T47D (cell line): ENCODE measurements at regions not wholly inside any gene's neighbourhood (a gene's known extent, or its start where the extent isn't known, plus 50 kb on each side); places are given as distances from the start of the nearest gene placed in this dataset.
A peak's percentile ranks its signal among the peaks of the same experiment; 100 is the strongest.

Experiments used
- DNase-seq, 2 experiments: peaks; one replicate each; pipeline versions ENCODE4 v3.0.0 to v3.0.0-alpha.2; 2011 to 2012; ENCODE audit warnings: low read depth in 1 of 2, low spot score in 1 of 2
- JUND ChIP-seq: IDR thresholded peaks from 2 replicates; pipeline ENCODE4 v1.6.1; 2012; ENCODE audit warnings: low read depth
- in situ Hi-C: cut with HindIII; loops from 2 replicates; pipeline ENCODE4 v1.10.0; 2016; ENCODE audit warnings: low sequenced_read_pairs, low pct_unique_long_range_greater_than_20kb

DNA sequence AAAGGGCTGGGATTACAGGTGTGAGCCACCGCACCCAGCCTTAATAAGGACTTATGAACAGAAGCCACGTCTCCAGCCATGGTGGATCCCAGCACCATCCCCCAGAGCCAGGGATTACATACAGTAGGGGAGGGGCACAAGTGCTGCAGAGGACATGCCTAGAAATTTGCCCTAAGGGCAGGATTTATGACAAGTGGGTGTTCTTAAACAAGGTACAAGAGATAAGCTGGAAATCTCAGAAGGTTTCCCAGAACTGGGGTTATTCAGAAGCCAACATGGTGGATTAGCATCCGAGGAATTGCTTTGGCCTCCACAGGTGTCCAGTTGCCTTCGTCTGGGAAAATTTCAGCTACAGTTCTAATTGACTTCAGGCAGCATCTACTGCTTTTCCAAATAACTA lies 114.4 kb upstream of the EGLN3 start:
- no peak for DNase-seq
- in situ Hi-C loops, result no loop called here
- no peak for TF ChIP-seq JUND

DNA sequence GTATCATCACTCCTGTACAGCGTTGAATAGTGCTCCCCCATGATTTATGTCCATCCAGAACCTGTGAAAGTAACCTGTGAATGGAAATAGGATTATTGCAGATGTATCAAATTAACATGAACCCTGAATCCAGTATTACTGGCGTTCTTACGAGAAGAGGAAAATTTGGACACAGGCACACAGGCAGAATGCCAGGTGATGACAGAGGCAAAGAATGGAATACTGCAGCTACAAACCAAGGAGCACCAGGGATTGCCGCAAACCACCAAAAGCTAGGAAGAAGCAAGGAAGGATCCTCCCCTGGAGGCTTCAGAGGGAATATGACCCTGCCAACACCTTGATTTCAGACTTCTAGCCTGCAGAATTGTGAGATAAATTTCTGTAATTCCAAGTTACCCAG lies 113.5 kb upstream of the EGLN3 start:
- in situ Hi-C loops, result no loop called here
- DNase-seq, result no peak
- TF ChIP-seq JUND, result no peak

DNA sequence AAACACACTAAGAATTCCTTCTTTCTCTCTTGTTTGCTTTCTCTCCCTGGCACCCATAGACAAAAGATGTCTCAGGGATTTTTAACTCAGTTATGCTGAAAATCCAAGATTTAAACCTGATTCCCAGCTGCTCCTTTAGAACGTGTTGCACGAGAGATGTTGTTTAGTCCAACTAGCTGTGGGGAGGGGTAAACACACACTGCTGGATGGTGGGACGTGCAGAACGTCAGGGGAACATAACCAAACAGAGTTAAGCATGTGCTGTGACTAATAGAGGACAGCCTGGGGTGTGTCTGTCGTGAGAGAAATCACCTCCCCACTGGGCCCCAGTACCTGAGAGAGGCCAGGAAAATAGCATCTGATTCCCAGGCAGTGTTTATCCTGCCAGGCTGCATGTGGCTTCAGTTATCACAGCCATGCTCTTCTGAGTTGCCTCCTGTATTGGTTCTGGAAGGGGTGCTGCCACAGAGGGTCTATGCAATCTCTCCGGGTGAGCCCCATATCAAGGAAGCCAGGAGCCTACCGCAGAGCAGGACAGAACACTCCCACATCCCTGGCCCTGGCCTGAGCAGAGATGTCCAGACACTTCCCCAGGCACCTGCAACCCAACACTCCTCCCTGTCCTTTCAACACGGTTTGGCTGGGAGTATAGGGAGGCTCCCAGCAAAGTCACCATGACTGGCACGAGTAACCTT lies 112.7 kb upstream of the EGLN3 start:
- in situ Hi-C loops, result no loop called here
- DNase-seq, result no peak
- no peak for TF ChIP-seq JUND

DNA sequence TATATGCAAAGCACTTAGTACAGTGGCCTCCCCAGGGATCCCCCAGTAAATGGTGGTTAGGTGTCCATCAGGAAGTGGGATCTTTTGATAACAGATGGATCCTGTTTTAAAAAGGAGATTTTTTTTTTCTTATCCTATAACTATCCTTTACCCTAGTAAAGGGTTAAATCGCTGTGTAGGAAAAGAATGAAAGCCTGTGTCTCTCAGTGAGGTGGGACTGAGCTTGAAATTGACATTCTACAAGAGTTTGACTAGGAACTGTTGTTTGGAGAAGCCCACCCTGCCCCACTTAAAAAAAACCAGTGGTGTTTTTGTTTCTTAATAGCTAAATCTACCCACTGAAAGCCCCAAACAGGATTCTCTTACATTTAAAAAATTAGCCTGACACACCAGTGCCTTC lies 112.2 kb upstream of the EGLN3 start:
- TF ChIP-seq JUND, result no peak
- in situ Hi-C loops, result no loop called here
- DNase-seq, result no peak

DNA sequence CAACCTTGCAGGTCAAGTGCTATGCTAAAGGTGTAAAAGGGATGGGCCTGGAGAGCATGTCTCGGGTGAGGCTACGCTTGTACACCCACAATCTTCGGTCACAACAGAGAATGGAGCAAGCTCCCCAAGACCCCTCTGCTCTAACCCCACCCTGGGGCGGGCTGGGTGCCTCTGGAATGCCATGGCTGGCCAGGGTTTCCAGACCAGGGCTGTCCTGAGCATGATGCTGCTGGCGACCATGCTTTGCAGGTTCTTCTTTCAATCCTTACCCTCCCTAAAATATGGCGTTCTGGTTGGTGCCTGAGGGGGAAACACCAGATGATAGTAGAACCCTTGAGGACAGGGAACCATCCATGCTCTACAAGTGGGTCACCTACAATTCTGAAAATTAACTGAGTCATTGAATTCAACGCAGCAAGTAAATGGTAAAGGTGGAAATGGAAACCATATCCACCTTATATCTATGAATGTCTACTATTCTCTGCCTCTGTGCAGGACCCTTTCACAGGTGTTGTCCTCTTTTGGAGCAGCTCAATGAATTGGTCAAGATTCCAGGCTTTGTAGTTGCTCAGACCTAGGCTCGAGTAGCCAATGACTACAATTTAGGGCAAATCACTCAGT lies 111.6 kb upstream of the EGLN3 start:
- no peak for DNase-seq
- TF ChIP-seq JUND, result no peak
- in situ Hi-C loops, result no loop called here

DNA sequence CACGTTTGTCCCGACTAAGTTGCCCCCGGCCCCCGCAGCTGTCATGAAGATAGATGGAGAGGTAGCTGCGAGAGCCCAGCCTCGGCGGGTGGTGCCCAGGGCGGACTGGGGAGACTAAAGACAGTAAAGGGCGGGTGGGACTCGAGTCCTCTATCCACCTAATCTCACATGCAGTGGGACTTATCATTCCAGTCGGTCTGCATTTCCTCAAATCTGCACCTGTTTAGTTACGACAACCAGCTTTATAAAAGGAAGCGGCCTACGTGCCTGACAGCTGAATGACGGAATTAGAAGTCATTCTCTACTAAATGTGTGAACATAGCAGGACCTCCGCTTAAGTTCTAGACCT lies 109.8 kb upstream of the EGLN3 start:
- in situ Hi-C loops, result no loop called here
- no peak for TF ChIP-seq JUND

DNA sequence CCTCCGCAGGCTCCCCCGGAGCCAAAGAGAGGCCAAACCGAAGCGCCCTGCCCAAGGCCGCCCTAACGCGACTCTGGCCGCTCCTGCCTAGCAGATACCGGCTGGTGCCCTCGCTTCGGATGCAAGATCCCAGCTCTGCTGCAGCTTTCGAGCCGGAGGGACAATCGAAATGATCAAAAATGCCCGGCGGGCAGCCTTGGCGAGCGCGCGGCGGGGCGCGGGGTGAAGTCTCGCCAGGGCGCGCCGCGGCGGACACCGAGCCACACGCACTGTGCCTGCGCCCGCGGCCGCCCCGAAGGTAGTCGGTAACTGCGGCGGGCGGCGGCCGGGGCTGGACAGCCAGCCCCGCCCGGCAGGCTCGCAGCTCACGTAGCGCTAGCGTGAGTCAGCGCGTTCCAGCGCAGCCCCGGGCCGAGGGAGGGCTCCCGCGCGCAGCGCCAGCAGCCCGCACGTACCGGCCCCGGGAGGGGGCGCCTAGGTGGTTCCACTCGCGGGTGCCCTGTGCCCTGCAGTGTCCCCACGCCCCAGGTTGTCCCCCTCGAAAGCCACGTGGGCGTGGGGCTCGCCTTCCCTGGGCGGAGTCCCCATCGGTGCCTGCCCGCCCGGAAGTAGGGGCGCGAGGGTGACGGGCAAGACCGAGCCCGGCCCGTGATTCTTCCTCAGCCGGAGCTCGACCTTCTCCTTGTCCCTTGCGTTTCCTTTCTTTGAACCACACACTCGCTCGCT lies 109.2 kb upstream of the EGLN3 start:
- in situ Hi-C loops, result no loop called here
- no peak for TF ChIP-seq JUND
- peak; percentile 87 for DNase-seq

More for the DNA sequence above, 109.8 kb upstream of the EGLN3 start:
- DNase-seq, result no peak

DNA sequence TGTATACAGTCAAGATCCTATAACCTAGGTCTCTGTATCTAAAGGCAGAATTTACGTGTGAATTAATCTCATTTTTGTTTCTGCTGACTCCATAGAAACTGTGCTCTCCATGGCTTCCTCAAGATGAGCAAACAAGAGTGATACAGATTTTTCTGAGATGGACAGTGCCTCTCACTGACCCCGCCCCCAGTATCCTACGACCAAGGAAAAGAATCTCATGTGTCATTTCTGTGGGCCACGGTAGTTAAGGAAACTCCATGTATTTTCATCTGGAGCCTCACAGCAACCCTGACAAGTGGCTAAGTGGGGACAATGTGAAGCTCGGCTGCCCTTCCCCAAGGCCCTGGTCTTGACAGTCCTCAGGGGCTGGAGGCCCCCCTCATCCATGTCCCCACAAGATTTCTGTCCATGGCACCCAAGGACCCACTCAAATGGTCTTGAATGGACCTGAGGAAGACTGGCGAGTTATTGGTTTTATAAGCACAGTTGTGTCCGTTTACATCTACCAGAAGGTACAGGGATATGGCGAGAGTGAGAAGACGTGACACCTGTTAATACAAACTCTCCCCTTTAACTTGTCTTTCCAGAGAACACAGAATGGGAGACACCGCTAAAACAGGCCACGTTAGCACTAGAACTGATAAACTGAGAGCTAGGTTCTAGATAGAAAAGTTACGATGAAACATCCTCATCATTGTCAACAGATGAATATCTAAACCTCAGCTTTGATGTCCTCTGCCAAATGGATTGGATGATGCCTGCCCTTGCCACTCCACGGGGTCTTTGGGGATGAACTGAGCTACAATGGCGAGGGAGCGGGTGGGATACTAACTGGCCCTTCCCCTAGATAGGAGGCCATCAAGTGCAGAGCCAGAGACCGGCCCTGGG lies 108.4 kb upstream of the EGLN3 start:
- no peak for TF ChIP-seq JUND
- in situ Hi-C loops, result no loop called here
- DNase-seq, result no peak

DNA sequence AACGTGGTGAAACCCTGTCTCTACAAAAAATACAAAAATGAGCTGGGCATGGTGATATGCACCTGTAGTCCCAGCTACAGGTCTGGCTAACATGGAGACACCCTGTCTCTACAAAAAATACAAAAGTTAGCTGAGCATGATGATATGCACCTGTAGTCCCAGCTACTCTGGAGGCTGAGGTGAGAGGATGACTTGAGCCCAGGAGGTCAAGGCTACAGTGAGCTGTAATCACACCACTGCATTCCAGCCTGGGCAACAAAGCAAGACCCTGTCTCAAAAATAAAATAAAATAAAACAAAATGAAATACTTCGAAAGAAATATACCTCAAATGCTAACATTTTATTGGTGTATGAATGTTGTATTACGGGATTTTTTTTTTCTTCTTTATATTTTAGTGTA lies 107.6 kb upstream of the EGLN3 start:
- no peak for DNase-seq
- TF ChIP-seq JUND, result no peak
- in situ Hi-C loops, result no loop called here

DNA sequence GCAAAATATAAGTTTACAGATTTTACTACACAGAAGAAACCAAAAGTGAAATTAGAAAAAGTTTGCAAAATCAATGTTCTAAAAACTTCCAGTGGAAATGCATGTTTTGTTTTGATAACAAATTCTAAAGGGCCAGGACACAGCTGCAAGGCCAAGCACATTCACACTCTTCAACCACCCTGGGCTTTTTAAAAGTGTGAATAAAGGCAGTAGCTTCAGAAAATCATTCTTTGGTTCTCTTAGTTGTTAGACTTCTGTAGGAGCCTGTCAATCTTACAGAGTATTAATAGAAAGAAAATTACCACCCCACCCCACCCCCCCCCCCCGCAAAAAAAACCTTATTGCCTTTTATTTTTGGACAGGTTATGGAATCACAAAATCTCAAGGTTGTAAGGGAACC lies 105.2 kb upstream of the EGLN3 start:
- DNase-seq, result no peak
- in situ Hi-C loops, result no loop called here
- no peak for TF ChIP-seq JUND

DNA sequence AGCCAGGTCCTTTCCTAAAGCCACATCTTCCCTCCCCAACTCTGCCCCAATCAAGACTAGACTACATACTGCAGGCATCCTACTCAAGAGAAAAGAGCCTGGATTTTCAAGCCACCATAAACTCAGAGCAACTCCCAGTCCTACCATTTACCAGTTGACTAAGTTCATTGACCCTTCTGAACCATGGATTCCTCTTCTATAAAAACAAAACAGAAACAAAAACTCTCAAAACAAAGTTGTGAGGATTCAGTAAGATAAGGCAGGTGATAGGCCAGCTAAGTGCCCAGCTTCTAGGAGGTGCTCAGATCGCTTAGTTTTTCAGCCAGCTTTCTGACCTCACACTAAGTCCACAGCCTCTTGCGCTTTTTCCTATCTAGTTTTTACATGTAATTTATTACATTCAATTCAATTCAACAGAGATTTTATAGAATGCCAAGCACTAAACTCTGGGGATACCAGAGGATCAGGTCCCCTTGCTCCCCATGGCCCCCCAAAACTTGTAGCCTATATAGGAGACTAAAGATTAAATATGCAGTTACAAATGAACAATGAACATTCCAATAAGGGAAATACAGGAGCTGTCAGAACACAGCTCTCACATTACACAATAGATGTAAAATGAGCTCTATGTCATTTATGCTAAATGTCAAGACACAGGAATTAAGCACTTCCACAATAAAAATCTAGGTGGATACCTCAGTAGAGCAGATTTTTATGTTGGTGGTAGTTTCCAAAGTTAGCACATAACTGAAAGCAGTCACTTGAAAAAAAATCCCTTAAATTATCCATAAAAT lies 104.5 kb upstream of the EGLN3 start:
- in situ Hi-C loops, result no loop called here
- DNase-seq, result no peak

DNA sequence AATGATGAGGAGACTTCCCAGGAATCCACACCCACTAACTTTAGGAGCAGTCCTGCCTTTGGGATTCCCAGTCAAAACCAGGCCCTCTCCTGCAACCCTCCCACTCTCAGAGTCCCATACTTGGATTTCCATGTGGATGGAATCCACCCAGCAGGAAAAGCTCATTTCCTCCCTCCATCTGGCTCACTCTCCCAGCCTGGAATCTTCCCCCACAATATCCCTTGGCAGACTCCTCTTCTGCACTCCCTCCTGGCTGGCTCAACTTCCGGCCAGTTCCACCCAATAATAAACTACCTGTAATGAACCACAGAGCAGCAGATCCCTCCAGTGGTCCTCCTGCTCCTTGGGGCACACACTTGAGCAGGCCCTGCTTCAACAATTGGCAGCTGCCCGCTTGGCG lies 102.8 kb upstream of the EGLN3 start:
- in situ Hi-C loops, result no loop called here
- TF ChIP-seq JUND, result no peak
- no peak for DNase-seq

More for the DNA sequence above, 104.5 kb upstream of the EGLN3 start:
- TF ChIP-seq JUND, result no peak
